OCI-LY7 (cell line): ENCODE measurements at regions not wholly inside any gene's neighbourhood (a gene's known extent, or its start where the extent isn't known, plus 50 kb on each side); places are given as distances from the start of the nearest gene placed in this dataset.

Experiments used
- BruUV-seq: library from RNA; stranded (reverse); fragments of 400-500 nt; replicated peaks from 2 replicates; lab custom pipeline; 2021; lab: Mats Ljungman, UMichigan
- CTCF ChIA-PET: fragments of 300-600 bp; sonication (Branson Sonifier 250); formaldehyde crosslinking; loops from one replicate; lab custom pipeline; 2022; ENCODE audit warnings: antibody characterized with exemption; ENCODE audit not compliant: unreplicated experiment; lab: Charles Lee
- POLR2A ChIA-PET: fragments of 300-600 bp; sonication (Branson Sonifier 250); formaldehyde crosslinking; loops from one replicate; lab custom pipeline; 2022; ENCODE audit warnings: antibody characterized with exemption; lab: Charles Lee
- DNase-seq: peaks from one replicate; pipeline ENCODE4 v3.0.0-alpha.2; 2015; ENCODE audit warnings: low spot score
- H2AFZ ChIP-seq: fragments of 200-600 bp; sonication (generic), shearing (Covaris generic); 2 replicates; pipeline ENCODE4 v1.6.1; 2014; ENCODE audit warnings: mild to moderate bottlenecking, antibody characterized with exemption, low read length, moderate library complexity
- H3K27ac ChIP-seq: fragments of 200-600 bp; sonication (generic); 2 replicates; pipeline ENCODE4 v1.5.1; 2014; ENCODE audit warnings: mixed run types, low read depth, mild to moderate bottlenecking, moderate library complexity, low read length, inconsistent platforms; ENCODE audit not compliant: poor library complexity, severe bottlenecking
- H3K36me3 ChIP-seq: fragments of 200-600 bp; sonication (generic); 2 replicates; pipeline ENCODE4 v1.6.1; 2014; ENCODE audit warnings: mild to moderate bottlenecking, antibody characterized with exemption, low read length, moderate library complexity, mixed read lengths; ENCODE audit not compliant: insufficient read depth
- H3K4me1 ChIP-seq: fragments of 200-600 bp; sonication (generic); 2 replicates; pipeline ENCODE4 v1.5.1; 2014; ENCODE audit warnings: mild to moderate bottlenecking, low read length; ENCODE audit not compliant: insufficient read depth, poor library complexity, severe bottlenecking
- H3K4me2 ChIP-seq: fragments of 200-600 bp; sonication (generic); 2 replicates; pipeline ENCODE4 v1.6.1; 2014; ENCODE audit warnings: mild to moderate bottlenecking, low read length
- H3K4me3 ChIP-seq: fragments of 200-600 bp; sonication (generic); 2 replicates; pipeline ENCODE4 v1.5.1; 2014; ENCODE audit warnings: mild to moderate bottlenecking, low read depth, low read length; ENCODE audit not compliant: poor library complexity, severe bottlenecking
- H3K79me2 ChIP-seq: fragments of 200-600 bp; sonication (generic); 2 replicates; pipeline ENCODE4 v1.6.1; 2016; ENCODE audit warnings: low read depth, mild to moderate bottlenecking, low read length, moderate library complexity, mixed read lengths; ENCODE audit not compliant: insufficient read depth
- H3K9me2 ChIP-seq: fragments of 200-600 bp; sonication (generic); 2 replicates; pipeline ENCODE4 v1.6.1; 2016; ENCODE audit warnings: mild to moderate bottlenecking, low read length, mixed read lengths; ENCODE audit not compliant: insufficient read depth
- H3K9me3 ChIP-seq: fragments of 200-600 bp; sonication (generic); 2 replicates; pipeline ENCODE4 v1.6.1; 2014; ENCODE audit warnings: mild to moderate bottlenecking, mixed run types, low read length, mixed read lengths
- H4K20me1 ChIP-seq: fragments of 200-600 bp; sonication (generic); 2 replicates; pipeline ENCODE4 v1.6.1; 2014; ENCODE audit warnings: mild to moderate bottlenecking, antibody characterized with exemption, low read length, moderate library complexity, mixed read lengths; ENCODE audit not compliant: insufficient read depth
- EZH2phosphoT487 ChIP-seq: fragments of 200-600 bp; sonication (generic); IDR thresholded peaks from 2 replicates; pipeline ENCODE4 v1.6.1; 2018; ENCODE audit warnings: low read depth, borderline replicate concordance, mild to moderate bottlenecking, mixed run types, antibody characterized with exemption, low read length, moderate library complexity, mixed read lengths
- intact Hi-C: fragments of 100-400 bp; cut with micrococcal nuclease; formaldehyde crosslinking; loops from one replicate; pipeline ENCODE4 v1.10.0; 2022; ENCODE audit not compliant: unreplicated experiment
- TF ChIP-seq, protein P1 (sequence below): fragments of 200-600 bp; sonication (generic); conservative IDR thresholded peaks from 2 replicates; pipeline ENCODE4 v1.5.1; 2014; ENCODE audit warnings: mild to moderate bottlenecking, antibody characterized with exemption, low read length, moderate library complexity, mixed read lengths

DNA sequence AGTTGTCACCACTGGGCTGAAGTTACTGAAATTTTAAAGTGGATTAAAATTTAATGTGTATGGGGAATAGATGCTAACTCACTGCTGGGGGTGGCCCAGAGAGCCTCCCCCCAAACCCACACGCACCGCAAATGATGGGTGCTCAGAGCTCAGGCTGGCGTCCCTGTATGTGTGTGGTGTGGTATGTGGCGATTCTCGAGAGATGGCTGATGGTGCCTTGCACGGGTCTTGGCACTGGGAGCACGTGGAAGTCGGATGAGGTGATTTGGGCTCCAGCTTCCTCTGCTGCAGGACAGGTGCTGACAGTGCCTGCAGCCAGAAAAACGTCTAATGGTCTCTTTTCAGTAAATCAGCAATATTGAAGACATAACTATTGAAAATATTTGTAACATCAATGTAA lies 1473.3 kb downstream of the TBC1D22A start:
- BruUV-seq = no TSS peak
- H3K79me2 ChIP-seq = no peaks in the 10 kb centered on the region
- ChIA-PET CTCF (no interaction called here), POLR2A (no interaction called here)
- DNase-seq = no peak
- H3K4me1 ChIP-seq = no peaks in the 10 kb centered on the region
- no peak overlapping the region for H2AFZ ChIP-seq
- peaks cover 16% of the 10 kb centered on the region; the same call in 1 of the 2 replicates for H3K9me3 ChIP-seq
- H3K4me2 ChIP-seq = no peak overlapping the region
- H4K20me1 ChIP-seq = no peaks in the 10 kb centered on the region
- H3K36me3 ChIP-seq = no peaks in the 10 kb centered on the region
- H3K27ac ChIP-seq = no peak overlapping the region
- TF ChIP-seq EZH2phosphoT487 = no peak
- TF ChIP-seq, protein P1, sequence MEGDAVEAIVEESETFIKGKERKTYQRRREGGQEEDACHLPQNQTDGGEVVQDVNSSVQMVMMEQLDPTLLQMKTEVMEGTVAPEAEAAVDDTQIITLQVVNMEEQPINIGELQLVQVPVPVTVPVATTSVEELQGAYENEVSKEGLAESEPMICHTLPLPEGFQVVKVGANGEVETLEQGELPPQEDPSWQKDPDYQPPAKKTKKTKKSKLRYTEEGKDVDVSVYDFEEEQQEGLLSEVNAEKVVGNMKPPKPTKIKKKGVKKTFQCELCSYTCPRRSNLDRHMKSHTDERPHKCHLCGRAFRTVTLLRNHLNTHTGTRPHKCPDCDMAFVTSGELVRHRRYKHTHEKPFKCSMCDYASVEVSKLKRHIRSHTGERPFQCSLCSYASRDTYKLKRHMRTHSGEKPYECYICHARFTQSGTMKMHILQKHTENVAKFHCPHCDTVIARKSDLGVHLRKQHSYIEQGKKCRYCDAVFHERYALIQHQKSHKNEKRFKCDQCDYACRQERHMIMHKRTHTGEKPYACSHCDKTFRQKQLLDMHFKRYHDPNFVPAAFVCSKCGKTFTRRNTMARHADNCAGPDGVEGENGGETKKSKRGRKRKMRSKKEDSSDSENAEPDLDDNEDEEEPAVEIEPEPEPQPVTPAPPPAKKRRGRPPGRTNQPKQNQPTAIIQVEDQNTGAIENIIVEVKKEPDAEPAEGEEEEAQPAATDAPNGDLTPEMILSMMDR = no peak
- intact Hi-C loops = no loop called here
- H3K9me2 ChIP-seq = no peaks in the 10 kb centered on the region
- no peak overlapping the region for H3K4me3 ChIP-seq

DNA sequence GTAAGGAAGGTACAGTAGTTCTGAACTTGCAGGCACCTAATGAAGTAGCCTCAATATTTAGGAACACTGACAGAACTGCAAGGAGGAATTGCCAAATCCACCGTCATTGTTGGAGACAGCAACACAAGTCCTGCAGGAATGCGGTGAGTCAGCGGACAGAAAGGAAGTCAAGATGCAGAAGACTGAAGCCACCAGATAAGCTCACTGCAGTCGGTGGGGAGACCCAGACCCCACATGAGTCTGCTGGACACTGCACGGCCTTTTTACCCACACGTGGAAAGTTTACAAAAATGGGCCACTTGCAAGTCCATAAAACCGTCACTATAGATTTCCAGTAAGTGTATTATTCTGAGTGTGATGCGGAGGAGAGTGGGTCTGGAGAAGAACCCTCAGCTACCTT lies 1471.6 kb downstream of the TBC1D22A start:
- DNase-seq = no peak
- Histone ChIP-seq H3K4me1 (no peaks in the 10 kb centered on the region), H4K20me1 (no peaks in the 10 kb centered on the region), H3K9me3 (peaks cover 16% of the 10 kb centered on the region; the same call in 1 of the 2 replicates), H2AFZ (no peak overlapping the region), H3K79me2 (no peaks in the 10 kb centered on the region), H3K4me2 (no peak overlapping the region), H3K9me2 (no peaks in the 10 kb centered on the region), H3K4me3 (no peak overlapping the region), H3K36me3 (no peaks in the 10 kb centered on the region), H3K27ac (no peak overlapping the region)
- TF ChIP-seq EZH2phosphoT487 = no peak
- TF ChIP-seq, protein P1 = no peak
- intact Hi-C loops = no loop called here
- no TSS peak for BruUV-seq
- ChIA-PET POLR2A (no interaction called here), CTCF (no interaction called here)

DNA sequence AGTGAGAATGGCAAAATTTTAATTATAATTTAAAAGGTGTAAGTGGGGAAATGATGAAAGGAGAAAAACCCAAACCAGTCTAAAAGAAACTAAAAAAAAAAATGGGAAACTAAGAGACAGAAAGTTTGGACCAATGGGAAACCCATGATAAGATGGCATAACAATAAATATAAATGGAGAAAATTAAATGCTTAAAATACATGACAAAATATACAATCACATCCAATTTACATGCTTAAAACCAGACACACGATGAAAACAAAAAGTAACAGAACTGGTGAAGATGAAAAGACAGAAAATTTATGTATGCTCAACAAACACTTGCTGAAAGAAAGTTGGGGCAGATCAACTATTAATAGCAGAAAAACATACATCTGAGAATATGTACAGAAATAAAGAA lies 1471.1 kb downstream of the TBC1D22A start:
- Histone ChIP-seq H3K9me3 (peaks cover 16% of the 10 kb centered on the region; the same call in 1 of the 2 replicates), H3K36me3 (no peaks in the 10 kb centered on the region), H3K4me1 (no peaks in the 10 kb centered on the region), H3K27ac (no peak overlapping the region), H2AFZ (no peak overlapping the region), H3K4me3 (no peak overlapping the region), H3K9me2 (no peaks in the 10 kb centered on the region), H3K79me2 (no peaks in the 10 kb centered on the region), H3K4me2 (no peak overlapping the region), H4K20me1 (no peaks in the 10 kb centered on the region)
- TF ChIP-seq, protein P1 = no peak
- no peak for TF ChIP-seq EZH2phosphoT487
- DNase-seq = no peak
- CTCF ChIA-PET = no interaction called here
- BruUV-seq = no TSS peak
- POLR2A ChIA-PET = no interaction called here
- intact Hi-C loops = no loop called here
